Esophagus squamous epithelium (tissue), 5 donors: ENCODE measurements at regions not wholly inside any gene's neighbourhood (a gene's known extent, or its start where the extent isn't known, plus 50 kb on each side); places are given as distances from the start of the nearest gene placed in this dataset.
A peak's percentile ranks its signal among the peaks of the same experiment; 100 is the strongest.
"Not testable (repeated sequence)": the region's sequence is repeated elsewhere in the genome, so short reads cannot be mapped to it uniquely, and the experiment has no call there.

Experiments
- DNase-seq: peaks from one replicate; lab custom pipeline; 2025; lab: John Stamatoyannopoulos, UW
- H3K27ac ChIP-seq, 4 donors: fragments of 200-600 bp; sonication (generic); one replicate each; pipeline ENCODE4 v1.5.1; 2016 to 2019; ENCODE audit warnings: mild to moderate bottlenecking in 1 of 4
- H3K27me3 ChIP-seq, 4 donors: fragments of 200-600 bp; sonication (generic); 1 replicate in 3 of 4; 2 replicates in 1 of 4; pipeline versions ENCODE4 v1.5.1 to v1.6.0; 2017 to 2021; ENCODE audit warnings: antibody characterized with exemption in 1 of 4
- H3K36me3 ChIP-seq, 3 donors: fragments of 200-600 bp; sonication (generic); one replicate each; pipeline ENCODE4 v1.5.1; 2016 to 2019
- H3K4me1 ChIP-seq, 3 donors: fragments of 200-600 bp; sonication (generic); one replicate each; pipeline ENCODE4 v1.5.1; 2017 to 2019
- H3K4me3 ChIP-seq, 4 donors: fragments of 200-600 bp; sonication (generic); 1 replicate in 3 of 4; 2 replicates in 1 of 4; pipeline ENCODE4 v1.5.1; 2016 to 2019; ENCODE audit warnings: mild to moderate bottlenecking in 2 of 4, moderate library complexity in 1 of 4
- H3K9me3 ChIP-seq, 3 donors: fragments of 200-600 bp; sonication (generic); one replicate each; pipeline ENCODE4 v1.5.1; 2016 to 2019
- CTCF ChIP-seq, 6 experiments: fragments of 450-650 bp in 4 of 6; fragments of 200-600 bp in 2 of 6; sonication (generic) in 2 of 6; IDR thresholded peaks; one replicate each; pipeline ENCODE4 v1.5.1; 2016 to 2019; ENCODE audit warnings: antibody characterized with exemption in 6 of 6, mild to moderate bottlenecking in 4 of 6, moderate library complexity in 4 of 6
- POLR2A ChIP-seq, 4 donors: fragments of 450-650 bp; IDR thresholded peaks; one replicate each; pipeline ENCODE4 v1.6.1; 2017; ENCODE audit warnings: antibody characterized with exemption in 4 of 4, mild to moderate bottlenecking in 4 of 4, moderate library complexity in 3 of 4
- WGBS, 2 donors: methylation state at CpG; one replicate each; pipeline ENCODE4 v1.1.5; 2018; 5-methylcytosine and 5-hydroxymethylcytosine counted together
- intact Hi-C: fragments of 100-400 bp; cut with DNase I; formaldehyde crosslinking; loops from one replicate; pipeline ENCODE4 v1.15.0; 2022
- donor health status: DM: yes; HTN: yes; CAD: no.

DNA sequence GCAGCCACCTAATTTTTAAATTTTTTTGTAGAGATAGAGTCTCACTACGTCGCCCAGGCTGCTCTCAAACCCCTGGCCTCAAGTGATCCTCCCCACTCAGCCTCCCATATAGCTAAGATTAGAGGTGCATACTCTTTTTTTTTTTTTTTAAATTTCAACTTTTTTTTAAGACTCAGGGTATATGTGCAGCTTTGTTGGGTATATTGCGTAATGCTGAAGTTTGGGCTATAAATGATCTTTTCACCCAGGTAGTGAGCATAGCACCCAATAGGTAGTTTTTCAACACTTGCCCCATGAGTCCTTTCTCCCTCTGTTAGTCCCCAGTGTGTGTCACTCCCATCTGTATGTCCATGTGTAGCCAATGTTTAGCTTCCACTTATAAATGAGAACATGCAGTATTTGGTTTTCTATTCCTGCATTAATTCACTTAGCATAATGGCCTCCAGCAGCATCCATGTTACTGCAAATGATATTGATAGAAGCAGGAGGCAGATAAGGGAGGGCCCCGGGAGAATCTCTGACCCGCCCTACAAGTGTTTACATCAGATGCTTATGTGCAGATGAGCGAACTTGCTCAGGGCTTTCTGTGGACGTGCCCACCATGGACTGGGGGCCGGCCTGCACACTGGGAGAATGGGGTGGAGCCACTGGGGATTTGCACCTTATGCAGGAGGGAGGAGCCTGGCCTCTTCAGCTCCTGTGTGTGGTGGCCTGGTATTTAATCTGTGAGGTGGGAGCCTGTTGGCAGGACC lies 110.3 kb upstream of the ZKSCAN2 start:
- Histone ChIP-seq H3K4me1 (no peaks in the 10 kb centered on the region), H3K27ac (no peak overlapping the region), H3K4me3 (no peak overlapping the region), H3K36me3 (no peaks in the 10 kb centered on the region), H3K9me3 (no peaks in the 10 kb centered on the region), H3K27me3 (no peaks in the 10 kb centered on the region)
- WGBS, 2 donors: 84 to 89% methylated on average over 8 of the region's 8 CpGs
- intact Hi-C loops: no loop called here
- TF ChIP-seq CTCF (IDR thresholded peaks at IDR 0.05) (no peak), POLR2A (IDR thresholded peaks at IDR 0.05) (no peak)
- no peak for DNase-seq

DNA sequence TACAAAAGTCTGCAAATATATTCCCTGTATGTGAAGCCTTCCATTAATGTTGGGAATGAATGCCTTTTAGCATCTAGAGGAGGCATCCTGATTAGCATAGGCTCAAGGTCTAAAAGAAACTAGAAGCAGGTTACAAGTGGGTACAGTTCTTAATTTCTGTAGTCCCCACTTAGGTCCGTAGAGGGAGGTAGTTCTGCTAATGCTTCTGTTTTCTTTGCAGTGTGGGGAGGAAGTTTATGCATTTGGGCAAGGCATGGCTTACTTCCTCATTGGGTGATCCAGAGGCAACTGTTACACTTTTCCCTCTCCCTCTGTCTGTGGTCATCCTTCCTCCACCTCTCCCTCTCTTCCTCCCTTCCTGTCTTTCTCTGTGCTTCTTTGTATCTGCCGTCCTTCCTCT lies 108.4 kb upstream of the ZKSCAN2 start:
- intact Hi-C loops: no loop called here
- no peaks in the 10 kb centered on the region for H3K4me1 ChIP-seq
- H3K36me3 ChIP-seq: no peaks in the 10 kb centered on the region
- TF ChIP-seq POLR2A (IDR thresholded peaks at IDR 0.05) (no peak), CTCF (IDR thresholded peaks at IDR 0.05) (peak in 1 of 6 experiments; percentile 6)
- no peak for DNase-seq
- H3K4me3 ChIP-seq: no peak overlapping the region
- no peak overlapping the region for H3K27ac ChIP-seq
- no peaks in the 10 kb centered on the region for H3K9me3 ChIP-seq
- WGBS, 2 donors: 31 to 42% methylated on average over 2 of the region's 2 CpGs
- H3K27me3 ChIP-seq: no peaks in the 10 kb centered on the region

GRCh38 chr16:25359516-25359915 lies 101.9 kb upstream of the ZKSCAN2 start:
- H3K9me3 ChIP-seq, H3K4me3 ChIP-seq, H3K36me3 ChIP-seq, H3K27ac ChIP-seq, H3K4me1 ChIP-seq, H3K27me3 ChIP-seq, DNase-seq, intact Hi-C loops: not testable (repeated sequence)
- WGBS, 2 donors: 80 to 85% methylated on average over 5 to 8 of the region's 8 CpGs

- no peak for TF ChIP-seq CTCF (IDR thresholded peaks at IDR 0.05)
- no peak for TF ChIP-seq POLR2A (IDR thresholded peaks at IDR 0.05)
Observed at GRCh38 chr16:25344006-25344405, 86.4 kb upstream of the ZKSCAN2 start.

DNA sequence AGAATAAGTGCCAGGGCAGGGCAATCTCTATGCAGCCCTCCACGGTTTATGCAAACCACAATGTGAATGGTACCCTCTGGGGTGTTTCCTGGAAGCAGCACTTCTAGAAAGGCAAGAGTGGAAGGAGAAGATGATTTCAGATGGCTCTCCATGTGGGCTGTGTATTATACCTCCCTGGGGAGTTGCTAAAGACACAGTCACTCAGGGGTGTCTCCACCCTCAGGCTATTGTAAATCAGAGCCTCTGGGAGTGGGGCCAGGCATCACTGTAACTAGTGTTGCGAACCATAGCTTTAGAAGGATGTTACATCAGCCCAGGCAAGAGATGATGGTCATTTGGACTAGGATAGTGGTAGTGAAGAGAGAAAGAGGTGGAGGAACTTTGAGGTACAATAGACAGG lies 83.3 kb upstream of the ZKSCAN2 start:
- intact Hi-C loops: no loop called here
- Histone ChIP-seq H3K27me3 (no peaks in the 10 kb centered on the region), H3K4me3 (no peak overlapping the region), H3K36me3 (no peaks in the 10 kb centered on the region), H3K4me1 (no peaks in the 10 kb centered on the region), H3K9me3 (no peaks in the 10 kb centered on the region), H3K27ac (no peak overlapping the region)
- no peak for DNase-seq
- WGBS, 2 donors: 53 to 71% methylated on average over 2 of the region's 2 CpGs
- TF ChIP-seq CTCF (IDR thresholded peaks at IDR 0.05): no peak
- TF ChIP-seq POLR2A (IDR thresholded peaks at IDR 0.05): no peak

More at GRCh38 chr16:25344006-25344405, 86.4 kb upstream of the ZKSCAN2 start:
- intact Hi-C loops: no loop called here
- H3K36me3 ChIP-seq: no peaks in the 10 kb centered on the region
- no peaks in the 10 kb centered on the region for H3K9me3 ChIP-seq
- 66 to 67% methylated on average over 5 of the region's 5 CpGs for WGBS, 2 donors
- H3K4me1 ChIP-seq: no peaks in the 10 kb centered on the region
- H3K4me3 ChIP-seq: no peak overlapping the region
- H3K27me3 ChIP-seq: no peaks in the 10 kb centered on the region
- DNase-seq: no peak
- no peak overlapping the region for H3K27ac ChIP-seq
